HEK293 (cell line): ENCODE measurements at regions not wholly inside any gene's neighbourhood (a gene's known extent, or its start where the extent isn't known, plus 50 kb on each side); places are given as distances from the start of the nearest gene placed in this dataset.

Experiments
- CTCF ChIA-PET: fragments of 350-600 bp; formaldehyde crosslinking; extraction: SDS; loops from one replicate; lab custom pipeline; 2021; ENCODE audit warnings: antibody characterized with exemption; lab: Yijun Ruan, JAX
- POLR2A ChIA-PET: fragments of 300-600 bp; formaldehyde crosslinking; extraction: SDS; loops from one replicate; lab custom pipeline; 2020; ENCODE audit warnings: antibody characterized with exemption, inconsistent platforms; lab: Yijun Ruan, JAX
- H3K27ac ChIP-seq: fragments of 200-500 bp; sonication (Bioruptor generic); 2 replicates; pipeline ENCODE4 v1.5.1; 2014; ENCODE audit warnings: low read depth, low read length, control low read depth, inconsistent platforms; ENCODE audit errors: extremely low read depth
- H3K36me3 ChIP-seq, 2 experiments: fragments of 200-500 bp in 1 of 2; sonication (Bioruptor generic) in 1 of 2; 1 replicate in 1 of 2; 2 replicates in 1 of 2; pipeline ENCODE4 v1.5.1; 2014 to 2017; ENCODE audit warnings: inconsistent platforms in 2 of 2, low read length in 2 of 2; ENCODE audit not compliant: control insufficient read depth in 2 of 2, insufficient read depth in 1 of 2
- H3K4me1 ChIP-seq: fragments of 200-500 bp; sonication (Bioruptor generic); 2 replicates; pipeline ENCODE4 v1.5.1; 2014; ENCODE audit warnings: mild to moderate bottlenecking, low read length, inconsistent platforms; ENCODE audit not compliant: control insufficient read depth, insufficient read depth
- H3K4me3 ChIP-seq: 2 replicates; pipeline ENCODE4 v1.5.1; 2011; ENCODE audit warnings: low read depth, mild to moderate bottlenecking, control low read depth, low read length, moderate library complexity
- H3K9me3 ChIP-seq: fragments of 200-500 bp; sonication (Bioruptor generic); 2 replicates; pipeline ENCODE4 v1.5.1; 2014; ENCODE audit warnings: low read depth, low read length, inconsistent platforms; ENCODE audit not compliant: control insufficient read depth, insufficient read depth
- BCL11A ChIP-seq: fragments of 450-650 bp; formaldehyde crosslinking; IDR thresholded peaks from 2 replicates; pipeline ENCODE4 v1.5.1; 2016; ENCODE audit warnings: low read depth, missing biosample characterization, missing genetic modification characterization
- ZBTB20 ChIP-seq: fragments of 450-650 bp; formaldehyde crosslinking; IDR thresholded peaks from 2 replicates; pipeline ENCODE4 v1.5.1; 2016; ENCODE audit warnings: missing biosample characterization, missing genetic modification characterization
- ZFP3 ChIP-seq: fragments of 450-650 bp; formaldehyde crosslinking; IDR thresholded peaks from 2 replicates; pipeline ENCODE4 v1.5.1; 2016; ENCODE audit warnings: low read depth, missing biosample characterization, missing genetic modification characterization
- ZNF112 ChIP-seq: fragments of 450-650 bp; formaldehyde crosslinking; IDR thresholded peaks from 2 replicates; pipeline ENCODE4 v1.5.0; 2017; ENCODE audit warnings: missing biosample characterization, missing genetic modification characterization
- ZNF169 ChIP-seq: fragments of 450-650 bp; formaldehyde crosslinking; IDR thresholded peaks from 2 replicates; pipeline ENCODE4 v1.5.1; 2016; ENCODE audit warnings: missing biosample characterization, missing genetic modification characterization
- ZNF18 ChIP-seq: fragments of 450-650 bp; formaldehyde crosslinking; IDR thresholded peaks from 2 replicates; pipeline ENCODE4 v1.5.1; 2016; ENCODE audit warnings: missing biosample characterization, missing genetic modification characterization
- ZNF266 ChIP-seq: fragments of 450-650 bp; formaldehyde crosslinking; IDR thresholded peaks from 2 replicates; pipeline ENCODE4 v1.5.1; 2016; ENCODE audit warnings: missing biosample characterization, missing genetic modification characterization, low read depth
- ZNF335 ChIP-seq: fragments of 450-650 bp; formaldehyde crosslinking; conservative IDR thresholded peaks from 2 replicates; pipeline ENCODE4 v1.5.1; 2016; ENCODE audit warnings: missing biosample characterization, missing genetic modification characterization
- ZNF350 ChIP-seq: fragments of 450-650 bp; formaldehyde crosslinking; IDR thresholded peaks from 2 replicates; pipeline ENCODE4 v1.5.0; 2017; ENCODE audit warnings: missing biosample characterization, mild to moderate bottlenecking, missing genetic modification characterization
- ZNF366 ChIP-seq: fragments of 450-650 bp; formaldehyde crosslinking; conservative IDR thresholded peaks from 2 replicates; pipeline ENCODE4 v1.5.1; 2016; ENCODE audit warnings: missing biosample characterization, missing genetic modification characterization
- ZNF514 ChIP-seq: fragments of 450-650 bp; formaldehyde crosslinking; IDR thresholded peaks from 2 replicates; pipeline ENCODE4 v1.5.1; 2016; ENCODE audit warnings: missing biosample characterization, missing genetic modification characterization
- ZNF596 ChIP-seq: fragments of 450-650 bp; IDR thresholded peaks from 2 replicates; pipeline ENCODE4 v1.5.0; 2018; ENCODE audit warnings: missing biosample characterization, mild to moderate bottlenecking, missing genetic modification characterization, moderate library complexity
- ZNF623 ChIP-seq: fragments of 450-650 bp; formaldehyde crosslinking; IDR thresholded peaks from 2 replicates; pipeline ENCODE4 v1.5.1; 2016; ENCODE audit warnings: missing biosample characterization, missing genetic modification characterization
- ZNF692 ChIP-seq: fragments of 450-650 bp; formaldehyde crosslinking; IDR thresholded peaks from 2 replicates; pipeline ENCODE4 v1.5.1; 2016; ENCODE audit warnings: missing biosample characterization, missing genetic modification characterization
- ZNF785 ChIP-seq: fragments of 450-650 bp; formaldehyde crosslinking; IDR thresholded peaks from 2 replicates; pipeline ENCODE4 v1.5.1; 2016; ENCODE audit warnings: missing biosample characterization, missing genetic modification characterization
- TF ChIP-seq, protein P1 (sequence below): fragments of 450-650 bp; formaldehyde crosslinking; IDR thresholded peaks from 2 replicates; pipeline ENCODE4 v1.5.1; 2016; ENCODE audit warnings: missing biosample characterization, missing genetic modification characterization
- TF ChIP-seq, protein P2 (sequence below): fragments of 450-650 bp; formaldehyde crosslinking; IDR thresholded peaks from 2 replicates; pipeline ENCODE4 v1.5.1; 2016; ENCODE audit warnings: missing biosample characterization, missing genetic modification characterization
- TF ChIP-seq, protein P3 (sequence below): fragments of 450-650 bp; formaldehyde crosslinking; IDR thresholded peaks from 2 replicates; pipeline ENCODE4 v1.5.1; 2016; ENCODE audit warnings: missing biosample characterization, missing genetic modification characterization
- TF ChIP-seq, protein P4 (sequence below): fragments of 450-650 bp; formaldehyde crosslinking; IDR thresholded peaks from 2 replicates; pipeline ENCODE4 v1.5.1; 2016; ENCODE audit warnings: missing biosample characterization, missing genetic modification characterization, borderline replicate concordance

- ChIA-PET CTCF (interaction anchor here (0.7 to 0.8 kb wide), 2 partner anchors 518 to 663 kb away, joined by 3 to 6 read pairs; no protein-coding TSS in a partner anchor), POLR2A (interaction anchor here (0.7 kb wide), 1 partner anchor 43 kb away, joined by 3 read pairs; no protein-coding TSS in a partner anchor)
- H3K9me3 ChIP-seq, result no peaks in the 10 kb centered on the region
- H3K4me1 ChIP-seq, result no peaks in the 10 kb centered on the region
- TF ChIP-seq, protein P1, sequence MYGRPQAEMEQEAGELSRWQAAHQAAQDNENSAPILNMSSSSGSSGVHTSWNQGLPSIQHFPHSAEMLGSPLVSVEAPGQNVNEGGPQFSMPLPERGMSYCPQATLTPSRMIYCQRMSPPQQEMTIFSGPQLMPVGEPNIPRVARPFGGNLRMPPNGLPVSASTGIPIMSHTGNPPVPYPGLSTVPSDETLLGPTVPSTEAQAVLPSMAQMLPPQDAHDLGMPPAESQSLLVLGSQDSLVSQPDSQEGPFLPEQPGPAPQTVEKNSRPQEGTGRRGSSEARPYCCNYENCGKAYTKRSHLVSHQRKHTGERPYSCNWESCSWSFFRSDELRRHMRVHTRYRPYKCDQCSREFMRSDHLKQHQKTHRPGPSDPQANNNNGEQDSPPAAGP (tag by site-specific recombination), result no peak
- no peak for TF ChIP-seq ZNF18
- TF ChIP-seq, protein P2, sequence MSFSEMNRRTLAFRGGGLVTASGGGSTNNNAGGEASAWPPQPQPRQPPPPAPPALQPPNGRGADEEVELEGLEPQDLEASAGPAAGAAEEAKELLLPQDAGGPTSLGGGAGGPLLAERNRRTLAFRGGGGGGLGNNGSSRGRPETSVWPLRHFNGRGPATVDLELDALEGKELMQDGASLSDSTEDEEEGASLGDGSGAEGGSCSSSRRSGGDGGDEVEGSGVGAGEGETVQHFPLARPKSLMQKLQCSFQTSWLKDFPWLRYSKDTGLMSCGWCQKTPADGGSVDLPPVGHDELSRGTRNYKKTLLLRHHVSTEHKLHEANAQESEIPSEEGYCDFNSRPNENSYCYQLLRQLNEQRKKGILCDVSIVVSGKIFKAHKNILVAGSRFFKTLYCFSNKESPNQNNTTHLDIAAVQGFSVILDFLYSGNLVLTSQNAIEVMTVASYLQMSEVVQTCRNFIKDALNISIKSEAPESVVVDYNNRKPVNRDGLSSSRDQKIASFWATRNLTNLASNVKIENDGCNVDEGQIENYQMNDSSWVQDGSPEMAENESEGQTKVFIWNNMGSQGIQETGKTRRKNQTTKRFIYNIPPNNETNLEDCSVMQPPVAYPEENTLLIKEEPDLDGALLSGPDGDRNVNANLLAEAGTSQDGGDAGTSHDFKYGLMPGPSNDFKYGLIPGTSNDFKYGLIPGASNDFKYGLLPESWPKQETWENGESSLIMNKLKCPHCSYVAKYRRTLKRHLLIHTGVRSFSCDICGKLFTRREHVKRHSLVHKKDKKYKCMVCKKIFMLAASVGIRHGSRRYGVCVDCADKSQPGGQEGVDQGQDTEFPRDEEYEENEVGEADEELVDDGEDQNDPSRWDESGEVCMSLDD (tag by site-specific recombination), result no peak
- TF ChIP-seq ZNF366 (tag by site-specific recombination), result no peak
- TF ChIP-seq ZFP3 (tag by site-specific recombination), result no peak
- no peak for TF ChIP-seq ZBTB20
- no peak for TF ChIP-seq ZNF514 (tag by site-specific recombination)
- no peak for TF ChIP-seq ZNF266 (tag by site-specific recombination)
- TF ChIP-seq, protein P3, sequence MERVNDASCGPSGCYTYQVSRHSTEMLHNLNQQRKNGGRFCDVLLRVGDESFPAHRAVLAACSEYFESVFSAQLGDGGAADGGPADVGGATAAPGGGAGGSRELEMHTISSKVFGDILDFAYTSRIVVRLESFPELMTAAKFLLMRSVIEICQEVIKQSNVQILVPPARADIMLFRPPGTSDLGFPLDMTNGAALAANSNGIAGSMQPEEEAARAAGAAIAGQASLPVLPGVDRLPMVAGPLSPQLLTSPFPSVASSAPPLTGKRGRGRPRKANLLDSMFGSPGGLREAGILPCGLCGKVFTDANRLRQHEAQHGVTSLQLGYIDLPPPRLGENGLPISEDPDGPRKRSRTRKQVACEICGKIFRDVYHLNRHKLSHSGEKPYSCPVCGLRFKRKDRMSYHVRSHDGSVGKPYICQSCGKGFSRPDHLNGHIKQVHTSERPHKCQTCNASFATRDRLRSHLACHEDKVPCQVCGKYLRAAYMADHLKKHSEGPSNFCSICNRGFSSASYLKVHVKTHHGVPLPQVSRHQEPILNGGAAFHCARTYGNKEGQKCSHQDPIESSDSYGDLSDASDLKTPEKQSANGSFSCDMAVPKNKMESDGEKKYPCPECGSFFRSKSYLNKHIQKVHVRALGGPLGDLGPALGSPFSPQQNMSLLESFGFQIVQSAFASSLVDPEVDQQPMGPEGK, result no peak
- TF ChIP-seq ZNF350 (tag by site-specific recombination), result no peak
- no peak overlapping the region for H3K27ac ChIP-seq
- no peak overlapping the region for H3K4me3 ChIP-seq
- no peaks in the 10 kb centered on the region for H3K36me3 ChIP-seq
Observed at GRCh38 chr3:55203006-55203405, 275.1 kb upstream of the LRTM1 start.

DNA sequence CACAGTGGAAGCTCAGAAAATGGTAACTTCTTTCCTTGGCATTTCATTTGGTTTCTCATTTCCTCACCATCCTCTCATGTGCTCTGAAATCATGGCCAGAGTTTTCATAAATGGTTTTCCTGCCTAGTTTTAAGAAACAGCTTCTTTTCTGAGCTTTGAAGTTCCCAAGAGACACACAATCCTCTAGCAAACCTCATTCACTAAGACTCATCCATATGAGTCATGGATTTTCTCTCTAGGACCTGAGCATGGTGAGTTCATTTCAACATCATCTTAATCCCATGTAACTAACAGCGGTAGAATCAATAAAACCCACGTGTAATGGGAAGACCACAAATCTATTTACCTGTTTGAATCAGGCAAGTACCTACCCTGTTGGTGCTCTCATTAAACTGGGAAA is 274.5 kb upstream of the LRTM1 start:
- no peaks in the 10 kb centered on the region for H3K9me3 ChIP-seq
- no peaks in the 10 kb centered on the region for H3K36me3 ChIP-seq
- H3K27ac ChIP-seq, result no peak overlapping the region
- POLR2A ChIA-PET, result no interaction called here
- no peak overlapping the region for H3K4me3 ChIP-seq
- CTCF ChIA-PET, result interaction anchor here (0.8 kb wide), 1 partner anchor 519 kb away, joined by 6 read pairs; no protein-coding TSS in a partner anchor
- no peaks in the 10 kb centered on the region for H3K4me1 ChIP-seq
- TF ChIP-seq ZNF596 (tag by site-specific recombination) (no peak), ZNF692 (no peak), ZNF623 (tag by site-specific recombination) (no peak), ZNF335 (no peak), BCL11A (no peak), ZNF112 (tag by site-specific recombination) (no peak), ZNF169 (tag by site-specific recombination) (no peak), ZNF785 (tag by site-specific recombination) (no peak)
- TF ChIP-seq, protein P4, sequence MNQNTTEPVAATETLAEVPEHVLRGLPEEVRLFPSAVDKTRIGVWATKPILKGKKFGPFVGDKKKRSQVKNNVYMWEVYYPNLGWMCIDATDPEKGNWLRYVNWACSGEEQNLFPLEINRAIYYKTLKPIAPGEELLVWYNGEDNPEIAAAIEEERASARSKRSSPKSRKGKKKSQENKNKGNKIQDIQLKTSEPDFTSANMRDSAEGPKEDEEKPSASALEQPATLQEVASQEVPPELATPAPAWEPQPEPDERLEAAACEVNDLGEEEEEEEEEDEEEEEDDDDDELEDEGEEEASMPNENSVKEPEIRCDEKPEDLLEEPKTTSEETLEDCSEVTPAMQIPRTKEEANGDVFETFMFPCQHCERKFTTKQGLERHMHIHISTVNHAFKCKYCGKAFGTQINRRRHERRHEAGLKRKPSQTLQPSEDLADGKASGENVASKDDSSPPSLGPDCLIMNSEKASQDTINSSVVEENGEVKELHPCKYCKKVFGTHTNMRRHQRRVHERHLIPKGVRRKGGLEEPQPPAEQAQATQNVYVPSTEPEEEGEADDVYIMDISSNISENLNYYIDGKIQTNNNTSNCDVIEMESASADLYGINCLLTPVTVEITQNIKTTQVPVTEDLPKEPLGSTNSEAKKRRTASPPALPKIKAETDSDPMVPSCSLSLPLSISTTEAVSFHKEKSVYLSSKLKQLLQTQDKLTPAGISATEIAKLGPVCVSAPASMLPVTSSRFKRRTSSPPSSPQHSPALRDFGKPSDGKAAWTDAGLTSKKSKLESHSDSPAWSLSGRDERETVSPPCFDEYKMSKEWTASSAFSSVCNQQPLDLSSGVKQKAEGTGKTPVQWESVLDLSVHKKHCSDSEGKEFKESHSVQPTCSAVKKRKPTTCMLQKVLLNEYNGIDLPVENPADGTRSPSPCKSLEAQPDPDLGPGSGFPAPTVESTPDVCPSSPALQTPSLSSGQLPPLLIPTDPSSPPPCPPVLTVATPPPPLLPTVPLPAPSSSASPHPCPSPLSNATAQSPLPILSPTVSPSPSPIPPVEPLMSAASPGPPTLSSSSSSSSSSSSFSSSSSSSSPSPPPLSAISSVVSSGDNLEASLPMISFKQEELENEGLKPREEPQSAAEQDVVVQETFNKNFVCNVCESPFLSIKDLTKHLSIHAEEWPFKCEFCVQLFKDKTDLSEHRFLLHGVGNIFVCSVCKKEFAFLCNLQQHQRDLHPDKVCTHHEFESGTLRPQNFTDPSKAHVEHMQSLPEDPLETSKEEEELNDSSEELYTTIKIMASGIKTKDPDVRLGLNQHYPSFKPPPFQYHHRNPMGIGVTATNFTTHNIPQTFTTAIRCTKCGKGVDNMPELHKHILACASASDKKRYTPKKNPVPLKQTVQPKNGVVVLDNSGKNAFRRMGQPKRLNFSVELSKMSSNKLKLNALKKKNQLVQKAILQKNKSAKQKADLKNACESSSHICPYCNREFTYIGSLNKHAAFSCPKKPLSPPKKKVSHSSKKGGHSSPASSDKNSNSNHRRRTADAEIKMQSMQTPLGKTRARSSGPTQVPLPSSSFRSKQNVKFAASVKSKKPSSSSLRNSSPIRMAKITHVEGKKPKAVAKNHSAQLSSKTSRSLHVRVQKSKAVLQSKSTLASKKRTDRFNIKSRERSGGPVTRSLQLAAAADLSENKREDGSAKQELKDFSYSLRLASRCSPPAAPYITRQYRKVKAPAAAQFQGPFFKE (tag by site-specific recombination), result no peak
